ENCODE measurements at regions not wholly inside any gene's neighbourhood (a gene's known extent, or its start where the extent isn't known, plus 50 kb on each side); places are given as distances from the start of the nearest gene placed in this dataset.
A peak's percentile ranks its signal among the peaks of the same experiment; 100 is the strongest.

GRCh38 chr4:137659431-137659830 is 127.1 kb upstream of the PCDH18 start:
- DNase-seq (ENCODE audit: low read depth), result peak; percentile 58

GRCh38 chr4:137656661-137657060 is 124.4 kb upstream of the PCDH18 start:
- TF ChIP-seq CTCF (IDR thresholded peaks at IDR 0.05; ENCODE audit: insufficient read depth, low read depth, low read length), result no peak
- H3K4me3 ChIP-seq (ENCODE audit: low read depth, low read length), result no peak overlapping the region
- DNase-seq (ENCODE audit: low read depth), result no peak

More at GRCh38 chr4:137659431-137659830, 127.1 kb upstream of the PCDH18 start:
- no peak overlapping the region for H3K4me3 ChIP-seq (ENCODE audit: low read depth, low read length)
- no peak for TF ChIP-seq CTCF (IDR thresholded peaks at IDR 0.05; ENCODE audit: insufficient read depth, low read depth, low read length)

- no peak for TF ChIP-seq CTCF (IDR thresholded peaks at IDR 0.05; ENCODE audit: insufficient read depth, low read depth, low read length)
- peak; percentile 74 for DNase-seq (ENCODE audit: low read depth)
Measured at GRCh38 chr4:137655302-137655701, 123.0 kb upstream of the PCDH18 start.

GRCh38 chr4:137651128-137651527 is 118.8 kb upstream of the PCDH18 start:
- DNase-seq (ENCODE audit: low read depth), result peak; percentile 64
- no peak overlapping the region for H3K4me3 ChIP-seq (ENCODE audit: low read depth, low read length)
- no peak for TF ChIP-seq CTCF (IDR thresholded peaks at IDR 0.05; ENCODE audit: insufficient read depth, low read depth, low read length)

More at GRCh38 chr4:137655302-137655701, 123.0 kb upstream of the PCDH18 start:
- no peak overlapping the region for H3K4me3 ChIP-seq (ENCODE audit: low read depth, low read length)

GRCh38 chr4:137649711-137650450 is 117.6 kb upstream of the PCDH18 start:
- H3K4me3 ChIP-seq (ENCODE audit: low read depth, low read length), result no peak overlapping the region
- no peak for TF ChIP-seq CTCF (IDR thresholded peaks at IDR 0.05; ENCODE audit: insufficient read depth, low read depth, low read length)
- DNase-seq (ENCODE audit: low read depth), result peak; percentile 69

- no peak for TF ChIP-seq CTCF (IDR thresholded peaks at IDR 0.05; ENCODE audit: insufficient read depth, low read depth, low read length)
- H3K4me3 ChIP-seq (ENCODE audit: low read depth, low read length), result no peak overlapping the region
Measured at GRCh38 chr4:137648531-137648930, 116.2 kb upstream of the PCDH18 start.

GRCh38 chr4:137647375-137647774 is 115.1 kb upstream of the PCDH18 start:
- no peak for TF ChIP-seq CTCF (IDR thresholded peaks at IDR 0.05; ENCODE audit: insufficient read depth, low read depth, low read length)
- DNase-seq (ENCODE audit: low read depth), result no peak
- H3K4me3 ChIP-seq (ENCODE audit: low read depth, low read length), result no peak overlapping the region

More at GRCh38 chr4:137648531-137648930, 116.2 kb upstream of the PCDH18 start:
- no peak for DNase-seq (ENCODE audit: low read depth)

Data from fibroblast of villous mesenchyme (primary cell).